HepG2 (cell line): ENCODE measurements at regions not wholly inside any gene's neighbourhood (a gene's known extent, or its start where the extent isn't known, plus 50 kb on each side); places are given as distances from the start of the nearest gene placed in this dataset.

Experiments used
- ELF4 ChIP-seq: sonication (generic); formaldehyde crosslinking; IDR thresholded peaks from 2 replicates; pipeline ENCODE4 v1.5.0; 2020; ENCODE audit warnings: missing genetic modification reagents, mild to moderate bottlenecking, moderate library complexity, borderline replicate concordance
- MYC ChIP-seq: sonication (generic); formaldehyde crosslinking; IDR thresholded peaks from 2 replicates; pipeline ENCODE4 v1.9.0; 2021; ENCODE audit warnings: missing genetic modification reagents, borderline replicate concordance
- POLR2A ChIP-seq, 2 experiments: IDR thresholded peaks; 2 replicates each; pipeline ENCODE4 v1.6.1; 2011; ENCODE audit warnings: low read depth in 2 of 2, low read length in 2 of 2, mild to moderate bottlenecking in 1 of 2, moderate library complexity in 1 of 2; ENCODE audit not compliant: insufficient read depth in 1 of 2
- TOE1 ChIP-seq: sonication (generic); formaldehyde crosslinking; IDR thresholded peaks from 2 replicates; pipeline ENCODE4 v1.4.0; 2020; ENCODE audit warnings: mild to moderate bottlenecking, missing genetic modification reagents
- ZNF17 ChIP-seq: sonication (generic); formaldehyde crosslinking; IDR thresholded peaks from 2 replicates; pipeline ENCODE4 v1.5.0; 2020; ENCODE audit warnings: mild to moderate bottlenecking, missing genetic modification reagents
- ZNF775 ChIP-seq: sonication (generic); formaldehyde crosslinking; IDR thresholded peaks from 2 replicates; pipeline ENCODE4 v1.4.0; 2020; ENCODE audit warnings: missing genetic modification reagents, mild to moderate bottlenecking, moderate library complexity, borderline replicate concordance
- TF ChIP-seq, protein P1 (sequence below): sonication (generic); formaldehyde crosslinking; IDR thresholded peaks from 2 replicates; pipeline ENCODE4 v1.5.0; 2020; ENCODE audit warnings: mild to moderate bottlenecking, missing genetic modification reagents, moderate library complexity
- TF ChIP-seq, protein P2 (sequence below): IDR thresholded peaks from 2 replicates; pipeline ENCODE4 v1.6.1; 2016; ENCODE audit warnings: low read depth, missing genetic modification reagents, missing compliant biosample characterization
- TF ChIP-seq, protein P3 (sequence below): IDR thresholded peaks from 2 replicates; pipeline ENCODE4 v1.6.1; 2012; ENCODE audit warnings: low read length, improper control_type of control experiment

DNA sequence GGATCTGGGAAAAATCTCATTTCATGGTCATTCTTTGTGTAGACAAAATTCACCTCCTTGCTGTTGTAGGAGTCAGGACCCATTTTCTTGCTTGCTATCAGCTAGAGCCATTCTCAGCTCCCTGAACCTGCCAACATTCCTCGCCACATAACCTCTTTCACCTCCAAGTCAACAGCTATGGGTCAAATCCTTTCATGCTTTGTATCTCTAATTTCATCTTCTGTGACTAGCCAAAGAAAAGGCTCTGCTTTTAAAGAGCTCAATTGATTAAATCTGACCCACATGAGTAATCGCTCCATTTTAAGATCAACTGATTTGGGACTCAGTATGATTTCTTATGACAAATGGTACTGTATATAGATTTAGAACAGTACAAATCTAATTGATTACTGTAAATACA is 89.2 kb upstream of the FOXG1 start:
- TF ChIP-seq, protein P1, sequence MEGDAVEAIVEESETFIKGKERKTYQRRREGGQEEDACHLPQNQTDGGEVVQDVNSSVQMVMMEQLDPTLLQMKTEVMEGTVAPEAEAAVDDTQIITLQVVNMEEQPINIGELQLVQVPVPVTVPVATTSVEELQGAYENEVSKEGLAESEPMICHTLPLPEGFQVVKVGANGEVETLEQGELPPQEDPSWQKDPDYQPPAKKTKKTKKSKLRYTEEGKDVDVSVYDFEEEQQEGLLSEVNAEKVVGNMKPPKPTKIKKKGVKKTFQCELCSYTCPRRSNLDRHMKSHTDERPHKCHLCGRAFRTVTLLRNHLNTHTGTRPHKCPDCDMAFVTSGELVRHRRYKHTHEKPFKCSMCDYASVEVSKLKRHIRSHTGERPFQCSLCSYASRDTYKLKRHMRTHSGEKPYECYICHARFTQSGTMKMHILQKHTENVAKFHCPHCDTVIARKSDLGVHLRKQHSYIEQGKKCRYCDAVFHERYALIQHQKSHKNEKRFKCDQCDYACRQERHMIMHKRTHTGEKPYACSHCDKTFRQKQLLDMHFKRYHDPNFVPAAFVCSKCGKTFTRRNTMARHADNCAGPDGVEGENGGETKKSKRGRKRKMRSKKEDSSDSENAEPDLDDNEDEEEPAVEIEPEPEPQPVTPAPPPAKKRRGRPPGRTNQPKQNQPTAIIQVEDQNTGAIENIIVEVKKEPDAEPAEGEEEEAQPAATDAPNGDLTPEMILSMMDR (CRISPR knock-in tag), result no peak
- TF ChIP-seq ZNF775 (CRISPR knock-in tag) (no peak), ZNF17 (CRISPR knock-in tag) (no peak), MYC (CRISPR knock-in tag) (no peak), TOE1 (CRISPR knock-in tag) (no peak), POLR2A (IDR thresholded peaks at IDR 0.05; ENCODE audit: insufficient read depth in 1 of 2, low read depth in 2 of 2, low read length in 2 of 2) (no peak), ELF4 (no peak)
- TF ChIP-seq, protein P2, sequence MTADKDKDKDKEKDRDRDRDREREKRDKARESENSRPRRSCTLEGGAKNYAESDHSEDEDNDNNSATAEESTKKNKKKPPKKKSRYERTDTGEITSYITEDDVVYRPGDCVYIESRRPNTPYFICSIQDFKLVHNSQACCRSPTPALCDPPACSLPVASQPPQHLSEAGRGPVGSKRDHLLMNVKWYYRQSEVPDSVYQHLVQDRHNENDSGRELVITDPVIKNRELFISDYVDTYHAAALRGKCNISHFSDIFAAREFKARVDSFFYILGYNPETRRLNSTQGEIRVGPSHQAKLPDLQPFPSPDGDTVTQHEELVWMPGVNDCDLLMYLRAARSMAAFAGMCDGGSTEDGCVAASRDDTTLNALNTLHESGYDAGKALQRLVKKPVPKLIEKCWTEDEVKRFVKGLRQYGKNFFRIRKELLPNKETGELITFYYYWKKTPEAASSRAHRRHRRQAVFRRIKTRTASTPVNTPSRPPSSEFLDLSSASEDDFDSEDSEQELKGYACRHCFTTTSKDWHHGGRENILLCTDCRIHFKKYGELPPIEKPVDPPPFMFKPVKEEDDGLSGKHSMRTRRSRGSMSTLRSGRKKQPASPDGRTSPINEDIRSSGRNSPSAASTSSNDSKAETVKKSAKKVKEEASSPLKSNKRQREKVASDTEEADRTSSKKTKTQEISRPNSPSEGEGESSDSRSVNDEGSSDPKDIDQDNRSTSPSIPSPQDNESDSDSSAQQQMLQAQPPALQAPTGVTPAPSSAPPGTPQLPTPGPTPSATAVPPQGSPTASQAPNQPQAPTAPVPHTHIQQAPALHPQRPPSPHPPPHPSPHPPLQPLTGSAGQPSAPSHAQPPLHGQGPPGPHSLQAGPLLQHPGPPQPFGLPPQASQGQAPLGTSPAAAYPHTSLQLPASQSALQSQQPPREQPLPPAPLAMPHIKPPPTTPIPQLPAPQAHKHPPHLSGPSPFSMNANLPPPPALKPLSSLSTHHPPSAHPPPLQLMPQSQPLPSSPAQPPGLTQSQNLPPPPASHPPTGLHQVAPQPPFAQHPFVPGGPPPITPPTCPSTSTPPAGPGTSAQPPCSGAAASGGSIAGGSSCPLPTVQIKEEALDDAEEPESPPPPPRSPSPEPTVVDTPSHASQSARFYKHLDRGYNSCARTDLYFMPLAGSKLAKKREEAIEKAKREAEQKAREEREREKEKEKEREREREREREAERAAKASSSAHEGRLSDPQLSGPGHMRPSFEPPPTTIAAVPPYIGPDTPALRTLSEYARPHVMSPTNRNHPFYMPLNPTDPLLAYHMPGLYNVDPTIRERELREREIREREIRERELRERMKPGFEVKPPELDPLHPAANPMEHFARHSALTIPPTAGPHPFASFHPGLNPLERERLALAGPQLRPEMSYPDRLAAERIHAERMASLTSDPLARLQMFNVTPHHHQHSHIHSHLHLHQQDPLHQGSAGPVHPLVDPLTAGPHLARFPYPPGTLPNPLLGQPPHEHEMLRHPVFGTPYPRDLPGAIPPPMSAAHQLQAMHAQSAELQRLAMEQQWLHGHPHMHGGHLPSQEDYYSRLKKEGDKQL (CRISPR knock-in tag), result no peak
- TF ChIP-seq, protein P3, sequence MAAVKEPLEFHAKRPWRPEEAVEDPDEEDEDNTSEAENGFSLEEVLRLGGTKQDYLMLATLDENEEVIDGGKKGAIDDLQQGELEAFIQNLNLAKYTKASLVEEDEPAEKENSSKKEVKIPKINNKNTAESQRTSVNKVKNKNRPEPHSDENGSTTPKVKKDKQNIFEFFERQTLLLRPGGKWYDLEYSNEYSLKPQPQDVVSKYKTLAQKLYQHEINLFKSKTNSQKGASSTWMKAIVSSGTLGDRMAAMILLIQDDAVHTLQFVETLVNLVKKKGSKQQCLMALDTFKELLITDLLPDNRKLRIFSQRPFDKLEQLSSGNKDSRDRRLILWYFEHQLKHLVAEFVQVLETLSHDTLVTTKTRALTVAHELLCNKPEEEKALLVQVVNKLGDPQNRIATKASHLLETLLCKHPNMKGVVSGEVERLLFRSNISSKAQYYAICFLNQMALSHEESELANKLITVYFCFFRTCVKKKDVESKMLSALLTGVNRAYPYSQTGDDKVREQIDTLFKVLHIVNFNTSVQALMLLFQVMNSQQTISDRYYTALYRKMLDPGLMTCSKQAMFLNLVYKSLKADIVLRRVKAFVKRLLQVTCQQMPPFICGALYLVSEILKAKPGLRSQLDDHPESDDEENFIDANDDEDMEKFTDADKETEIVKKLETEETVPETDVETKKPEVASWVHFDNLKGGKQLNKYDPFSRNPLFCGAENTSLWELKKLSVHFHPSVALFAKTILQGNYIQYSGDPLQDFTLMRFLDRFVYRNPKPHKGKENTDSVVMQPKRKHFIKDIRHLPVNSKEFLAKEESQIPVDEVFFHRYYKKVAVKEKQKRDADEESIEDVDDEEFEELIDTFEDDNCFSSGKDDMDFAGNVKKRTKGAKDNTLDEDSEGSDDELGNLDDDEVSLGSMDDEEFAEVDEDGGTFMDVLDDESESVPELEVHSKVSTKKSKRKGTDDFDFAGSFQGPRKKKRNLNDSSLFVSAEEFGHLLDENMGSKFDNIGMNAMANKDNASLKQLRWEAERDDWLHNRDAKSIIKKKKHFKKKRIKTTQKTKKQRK, result no peak
